GM21447 (cell line): ENCODE measurements at regions not wholly inside any gene's neighbourhood (a gene's known extent, or its start where the extent isn't known, plus 50 kb on each side); places are given as distances from the start of the nearest gene placed in this dataset.
"Not testable (repeated sequence)": the region's sequence is repeated elsewhere in the genome, so short reads cannot be mapped to it uniquely, and the experiment has no call there.

ENCODE experiments used
- ATAC-seq: cut with Tn5 transposase; IDR thresholded peaks from one replicate; pipeline ENCODE4 v1.9.1; 2021; ENCODE audit not compliant: unreplicated experiment

DNA sequence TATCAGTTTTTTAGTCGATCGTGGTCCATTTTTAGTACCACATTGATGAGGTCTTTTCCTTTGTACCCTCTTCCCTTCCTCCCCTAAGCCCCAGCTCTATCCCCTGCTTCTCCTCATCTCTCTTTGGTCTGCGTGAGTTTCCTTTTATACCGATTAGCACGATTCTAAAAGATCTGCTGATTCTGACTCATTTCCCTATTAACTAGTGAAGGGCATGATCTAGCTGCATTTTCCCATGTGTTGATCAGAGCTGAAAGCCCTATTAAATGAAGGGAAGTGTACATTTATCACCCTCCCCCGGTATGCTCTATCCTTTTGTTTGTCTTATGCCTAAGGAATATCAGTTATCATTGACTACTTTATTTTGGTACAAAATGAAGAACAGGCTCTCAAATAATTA is 181.7 kb upstream of the NPY2R start:
- no peak for ATAC-seq

DNA sequence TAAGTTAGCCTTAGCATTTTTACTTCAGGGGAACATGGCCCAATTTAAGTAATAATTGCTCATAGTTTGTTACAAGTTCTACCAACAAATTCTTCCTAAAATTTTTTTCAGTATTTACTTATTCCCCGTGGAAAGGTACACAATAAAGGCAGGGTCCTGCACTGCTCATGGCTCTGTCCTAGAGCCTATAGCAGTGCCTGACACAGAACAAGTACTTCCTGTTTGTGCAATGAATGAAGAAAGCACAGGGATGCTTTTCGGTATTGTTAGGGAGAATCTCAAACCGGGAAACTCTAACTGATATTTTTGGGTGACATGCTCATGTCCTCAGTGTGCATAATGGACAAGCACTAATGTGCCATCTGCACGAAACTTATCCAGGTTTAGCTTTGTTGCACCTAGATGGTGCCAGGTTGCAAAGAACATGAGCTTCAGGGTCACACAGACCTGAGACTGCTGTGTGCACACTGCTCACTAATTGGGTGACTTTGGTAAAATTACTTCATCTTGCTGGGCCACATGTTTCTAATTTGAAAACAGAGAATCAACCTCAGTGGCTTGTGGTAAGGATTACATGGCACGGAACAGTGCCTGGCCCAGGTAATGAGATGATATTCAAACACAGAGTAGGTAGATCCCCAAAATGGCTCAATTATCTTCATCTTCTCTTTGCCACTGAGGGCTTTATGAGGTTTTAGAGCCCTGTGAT is 175.8 kb upstream of the NPY2R start:
- no peak for ATAC-seq

DNA sequence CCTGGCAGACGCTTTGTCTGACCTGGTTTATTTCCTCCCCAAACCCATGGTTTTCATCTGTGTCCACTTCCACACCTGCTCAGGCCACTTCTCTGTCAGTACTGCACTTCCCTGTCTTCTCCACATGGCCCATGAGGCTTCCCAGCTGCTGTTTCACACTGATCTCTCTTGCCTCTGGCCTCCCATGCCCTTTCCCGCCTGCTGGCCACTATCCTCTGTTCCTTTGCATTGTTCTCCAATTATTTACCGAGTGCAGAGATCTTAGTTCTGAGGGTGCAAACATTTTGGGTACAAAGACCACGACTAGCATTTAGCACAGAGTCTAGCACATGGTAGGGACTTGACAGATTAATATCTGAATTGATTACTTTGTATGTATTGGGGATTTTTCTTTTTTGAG is 174.8 kb upstream of the NPY2R start:
- ATAC-seq = no peak

GRCh38 chr4:155037031-155037430 is 171.4 kb upstream of the NPY2R start:
- ATAC-seq = no peak

DNA sequence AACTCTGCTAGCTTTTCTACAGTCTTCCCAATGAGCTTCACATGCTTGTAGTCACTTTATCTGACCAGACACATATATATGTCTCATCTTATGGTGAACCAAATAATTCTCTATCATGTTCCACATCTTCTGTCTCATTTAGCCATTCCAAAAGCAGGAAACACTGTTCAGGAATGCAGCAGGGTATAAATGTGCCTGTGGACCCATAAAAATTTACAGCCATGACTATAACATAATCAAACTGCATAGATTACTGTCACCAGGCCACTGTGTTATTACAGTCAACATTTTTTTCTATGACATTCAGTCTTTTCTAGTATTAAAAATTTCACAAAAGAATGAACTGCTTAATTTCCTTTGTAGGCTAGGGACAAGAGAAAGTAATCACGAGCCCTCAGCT is 170.0 kb upstream of the NPY2R start:
- ATAC-seq = no peak

DNA sequence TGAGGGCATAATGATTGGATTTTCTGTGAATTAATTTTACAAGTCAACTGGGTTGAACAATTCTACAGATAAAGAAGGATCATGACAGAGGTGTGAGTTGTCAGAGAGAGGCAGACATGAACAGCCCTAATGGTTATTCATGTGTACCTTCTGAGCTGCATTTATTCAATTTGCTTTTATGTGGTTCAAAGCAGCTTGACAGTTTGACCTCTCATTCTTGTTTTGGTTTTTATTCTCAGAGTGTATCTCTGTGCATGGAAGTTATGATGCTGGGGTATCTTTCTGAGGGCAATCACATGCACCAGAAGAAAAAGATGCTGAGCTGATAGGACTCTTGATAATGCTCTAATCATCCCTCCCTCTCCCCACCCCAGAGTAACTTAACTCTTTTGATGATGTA is 169.3 kb upstream of the NPY2R start:
- no peak for ATAC-seq

DNA sequence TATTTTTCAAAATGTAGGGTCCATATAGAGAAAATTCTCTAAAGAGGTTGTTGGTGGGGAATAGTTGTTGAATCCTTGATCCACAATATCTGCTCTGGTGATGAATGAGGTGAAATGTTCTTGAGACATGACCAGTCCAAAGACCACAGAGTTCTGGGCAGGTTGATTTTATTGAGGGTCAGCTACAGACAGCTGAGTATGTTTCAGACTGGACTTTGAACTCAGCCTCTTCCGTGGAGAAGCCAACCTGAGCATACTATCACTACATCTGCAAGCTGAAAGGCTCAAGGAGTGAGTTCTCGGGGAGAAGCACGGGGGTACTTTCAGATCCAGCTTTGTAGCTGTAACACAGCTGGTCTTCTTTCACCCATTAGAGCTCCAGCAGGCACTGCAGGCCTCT is 168.4 kb upstream of the NPY2R start:
- ATAC-seq = no peak

DNA sequence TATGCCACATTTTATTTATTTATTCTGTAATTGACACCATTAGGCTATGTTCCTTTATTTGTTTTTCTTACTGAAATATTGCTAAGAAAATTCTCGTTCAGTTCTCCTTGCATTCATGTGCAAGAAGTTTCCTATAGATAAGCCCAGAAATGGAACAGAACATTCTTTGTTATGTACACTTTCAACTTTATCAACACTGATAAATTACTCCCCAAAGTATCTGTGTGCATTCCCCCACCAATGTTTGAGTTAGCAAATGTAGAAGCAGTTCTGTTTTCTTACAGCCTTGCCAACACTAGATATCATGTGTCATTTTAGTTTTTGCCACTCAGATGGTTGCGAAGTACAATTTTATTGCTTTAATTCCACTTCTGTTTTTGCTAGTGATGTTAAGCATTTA is 166.4 kb upstream of the NPY2R start:
- ATAC-seq = no peak

DNA sequence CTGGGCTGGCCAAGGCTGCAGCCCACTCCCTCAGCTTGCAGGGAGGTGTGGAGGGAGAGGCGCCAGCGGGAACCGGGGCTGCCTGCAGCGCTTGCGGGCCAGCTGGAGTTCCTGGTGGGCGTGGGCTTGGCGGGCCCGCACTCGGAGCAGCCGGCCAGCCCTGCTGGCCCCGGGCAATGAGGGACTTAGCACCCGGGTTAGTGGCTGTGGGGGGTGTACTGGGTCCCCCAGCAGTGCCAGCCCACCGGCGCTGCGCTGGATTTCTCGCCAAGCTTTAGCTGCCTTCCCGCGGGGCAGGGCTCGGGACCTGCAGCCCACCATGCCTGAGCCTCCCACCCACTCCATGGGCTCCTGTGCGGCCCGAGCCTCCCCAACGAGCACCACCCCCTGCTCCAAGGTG is 164.2 kb upstream of the NPY2R start:
- not testable (repeated sequence) for ATAC-seq

DNA sequence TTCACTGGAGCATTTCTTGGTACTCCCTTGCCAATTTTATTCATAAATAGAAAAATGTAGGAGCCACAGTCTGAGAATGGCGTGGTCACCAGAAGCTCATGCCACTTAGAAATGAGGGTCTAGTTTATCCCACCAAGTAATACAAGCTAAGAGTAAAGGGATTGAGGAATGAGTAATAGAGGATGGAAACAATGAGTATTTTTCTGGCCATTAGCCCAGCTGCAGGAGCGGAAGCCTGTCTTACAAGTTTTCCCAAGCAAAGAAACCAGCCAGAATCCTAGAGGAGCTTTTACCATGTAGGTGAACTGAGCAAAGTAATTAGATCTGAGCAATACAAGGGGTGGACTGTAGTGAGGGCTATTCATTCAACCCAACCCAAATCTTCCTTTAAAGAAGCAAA is 160.7 kb upstream of the NPY2R start:
- no peak for ATAC-seq

DNA sequence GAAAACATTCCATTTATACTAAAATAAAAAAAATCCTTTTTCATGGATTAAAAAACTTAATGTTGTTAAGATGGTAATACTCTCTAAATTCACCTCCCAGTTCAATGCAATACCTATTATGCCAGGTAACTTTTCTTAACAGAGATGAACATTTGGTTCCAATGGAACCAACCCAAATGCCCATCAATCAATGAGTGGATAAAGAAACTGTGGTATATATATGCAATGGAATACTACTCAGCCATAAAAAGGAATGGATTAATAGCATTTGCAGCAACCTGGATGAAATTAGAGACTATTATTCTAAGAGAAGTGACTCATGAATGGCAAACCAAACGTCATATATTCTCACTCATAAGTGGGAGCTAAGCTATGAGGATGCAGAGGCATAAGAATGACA is 154.4 kb upstream of the NPY2R start:
- ATAC-seq = not testable (repeated sequence)

GRCh38 chr4:155060419-155060818 is 148.0 kb upstream of the NPY2R start:
- ATAC-seq = no peak

DNA sequence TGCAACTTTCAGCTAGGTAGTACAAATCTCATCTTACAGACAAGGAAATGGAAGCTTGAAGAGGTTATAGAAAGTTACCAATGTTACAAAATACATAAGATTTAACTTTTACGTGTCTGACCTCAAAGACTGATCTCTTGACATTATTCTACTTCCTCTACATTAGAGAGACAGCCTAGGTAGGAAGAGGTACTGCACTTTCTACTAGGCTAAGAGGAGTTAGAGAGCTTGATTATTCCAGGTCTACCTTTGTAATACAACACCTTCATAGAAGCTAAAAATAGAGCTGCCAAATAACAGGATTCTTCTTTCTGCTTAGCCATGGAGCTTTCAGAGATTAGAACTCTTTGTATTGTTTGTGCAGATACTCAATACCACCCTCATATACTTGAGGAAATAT is 147.6 kb upstream of the NPY2R start:
- ATAC-seq = no peak

- no peak for ATAC-seq
Measured at GRCh38 chr4:155062948-155063347, 145.5 kb upstream of the NPY2R start.

DNA sequence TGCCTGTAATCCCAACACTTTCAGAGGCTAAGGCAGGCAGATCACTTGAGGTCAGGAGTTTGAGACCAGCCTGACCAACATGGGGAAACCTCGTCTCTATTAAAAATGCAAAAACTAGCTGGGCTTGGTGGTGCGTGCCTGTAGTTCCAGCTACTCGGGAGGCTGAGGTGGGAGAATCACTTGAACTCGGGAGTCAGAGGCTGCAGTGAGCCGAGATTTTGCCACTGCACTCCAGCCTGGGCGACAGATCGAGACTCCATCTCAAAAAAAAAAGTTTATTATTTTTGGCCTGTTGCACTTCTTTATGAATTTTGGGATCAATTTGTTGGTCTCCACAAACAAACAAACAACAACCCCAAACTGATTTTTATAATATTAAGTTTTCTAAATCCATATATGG is 143.5 kb upstream of the NPY2R start:
- not testable (repeated sequence) for ATAC-seq

- no peak for ATAC-seq
Measured at GRCh38 chr4:155066871-155067270, 141.6 kb upstream of the NPY2R start.

DNA sequence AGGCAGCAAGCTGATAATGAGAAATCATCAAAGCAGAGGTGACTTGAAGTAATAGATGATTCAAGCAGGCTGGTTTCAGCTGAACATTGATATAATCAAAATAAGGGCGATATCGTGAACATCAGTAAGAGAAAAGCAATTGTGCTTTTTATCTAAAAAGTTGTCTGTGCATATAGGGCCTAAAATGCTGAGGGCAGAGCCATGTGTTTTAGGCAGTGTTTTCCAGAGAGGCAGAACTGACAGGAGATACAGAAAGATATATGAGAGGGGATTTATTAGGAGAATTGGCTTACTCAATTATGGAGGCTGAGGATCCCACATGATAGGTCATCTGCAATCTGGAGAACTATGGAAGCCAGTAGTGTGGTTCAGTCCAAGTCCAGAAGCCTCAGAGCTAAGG is 136.5 kb upstream of the NPY2R start:
- ATAC-seq = no peak

DNA sequence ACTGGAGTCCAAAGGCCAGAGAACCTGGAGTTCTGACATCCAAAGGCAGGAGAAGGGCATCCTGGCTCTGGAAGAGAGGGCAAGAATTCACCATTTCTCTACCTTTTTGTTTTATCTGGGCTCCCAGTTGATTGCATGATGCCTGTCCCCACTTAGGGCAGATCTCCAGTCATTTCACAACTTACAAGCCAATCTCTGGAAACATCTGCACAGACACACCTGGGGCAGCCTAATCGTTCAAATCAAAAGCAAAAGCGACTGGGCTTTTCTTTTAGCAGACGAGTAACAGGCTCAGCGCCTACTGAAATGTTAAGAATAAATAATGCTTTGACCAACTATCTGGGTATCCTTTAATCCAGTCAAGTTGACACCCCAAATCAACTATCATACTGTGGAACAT is 136.0 kb upstream of the NPY2R start:
- ATAC-seq = no peak

GRCh38 chr4:155073852-155074251 is 134.6 kb upstream of the NPY2R start:
- ATAC-seq = no peak

DNA sequence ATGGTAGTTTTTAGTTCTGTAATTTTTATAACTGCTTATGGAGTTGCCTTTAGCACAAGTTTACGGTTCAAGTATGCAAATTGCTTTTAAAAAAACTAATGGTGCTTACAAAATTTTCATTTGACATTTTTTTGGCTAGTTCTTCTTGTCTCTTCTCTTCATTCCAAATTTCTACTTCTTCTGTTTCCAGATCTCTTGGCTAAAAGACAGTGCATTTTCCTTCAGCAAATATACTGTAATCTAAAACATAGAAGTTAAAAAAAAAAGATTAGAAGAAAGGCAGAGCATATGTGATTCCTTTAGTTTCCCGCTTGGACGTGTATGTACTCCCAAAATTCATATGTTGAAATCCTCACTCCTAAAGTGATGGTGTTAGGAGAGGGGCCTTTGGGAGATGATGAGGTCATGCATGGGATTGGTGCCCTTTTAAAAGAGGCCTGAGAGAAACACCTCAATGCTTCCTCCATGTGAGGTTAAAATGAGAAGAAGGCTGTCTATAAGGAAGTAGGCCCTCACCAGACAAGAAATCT is 132.1 kb upstream of the NPY2R start:
- no peak for ATAC-seq

GRCh38 chr4:155077452-155078229 is 130.8 kb upstream of the NPY2R start:
- ATAC-seq = no peak

DNA sequence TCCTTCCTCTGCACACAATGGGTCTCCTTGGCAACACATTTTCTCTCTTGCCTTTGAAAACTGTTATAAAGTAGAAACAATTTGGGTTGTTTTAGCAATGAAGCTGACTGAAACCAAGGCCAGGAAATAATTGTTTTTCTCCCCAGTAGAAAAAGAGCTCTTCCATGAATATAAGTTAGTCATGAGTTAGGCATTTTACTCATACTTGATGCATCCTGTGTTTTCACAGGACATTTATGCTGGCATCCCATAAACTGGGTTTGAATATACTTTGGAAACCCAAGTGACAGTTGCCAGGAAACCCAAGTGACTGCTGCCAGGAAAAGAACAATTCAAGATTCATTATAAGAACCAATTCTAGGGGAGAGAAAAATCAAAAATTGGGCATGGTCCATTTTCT is 128.6 kb upstream of the NPY2R start:
- no peak for ATAC-seq
